ENCODE measurements at regions not wholly inside any gene's neighbourhood (a gene's known extent, or its start where the extent isn't known, plus 50 kb on each side); places are given as distances from the start of the nearest gene placed in this dataset.

GRCh38 chr10:28054228-28054860, 55.5 kb upstream of the ODAD2 start:
- no peak for DNase-seq

GRCh38 chr10:28049286-28049685, 50.4 kb upstream of the ODAD2 start:
- DNase-seq, result no peak

Data from NCI-H1105 treated with DMSO at 0.1 percent for 48 hours (cell line).